ENCODE measurements at regions not wholly inside any gene's neighbourhood (a gene's known extent, or its start where the extent isn't known, plus 50 kb on each side); places are given as distances from the start of the nearest gene placed in this dataset.

GRCh38 chr14:85963486-85963885 is 433.5 kb downstream of the FLRT2 start:
- TF ChIP-seq CTCF (IDR thresholded peaks at IDR 0.05; ENCODE audit: extremely low read depth in 1 of 2, insufficient read depth in 1 of 2, low read depth in 1 of 2, low read length in 2 of 2) (no peak), POLR2A (IDR thresholded peaks at IDR 0.05; ENCODE audit: low read depth, low read length) (no peak), JUN (IDR thresholded peaks at IDR 0.05; ENCODE audit: borderline replicate concordance, insufficient read depth, insufficient read length, low read depth) (no peak)
